ENCODE measurements at regions not wholly inside any gene's neighbourhood (a gene's known extent, or its start where the extent isn't known, plus 50 kb on each side); places are given as distances from the start of the nearest gene placed in this dataset.
"Not testable (repeated sequence)": the region's sequence is repeated elsewhere in the genome, so short reads cannot be mapped to it uniquely, and the experiment has no call there.

- DNase-seq, result no peak
These were observed 161.2 kb upstream of the NECTIN3 start for GRCh38 chr3:110910346-110910955.

- DNase-seq, result no peak
These were observed 152.7 kb upstream of the NECTIN3 start for GRCh38 chr3:110918963-110919362.

GRCh38 chr3:110925798-110926197, 145.8 kb upstream of the NECTIN3 start:
- no peak for DNase-seq

DNA sequence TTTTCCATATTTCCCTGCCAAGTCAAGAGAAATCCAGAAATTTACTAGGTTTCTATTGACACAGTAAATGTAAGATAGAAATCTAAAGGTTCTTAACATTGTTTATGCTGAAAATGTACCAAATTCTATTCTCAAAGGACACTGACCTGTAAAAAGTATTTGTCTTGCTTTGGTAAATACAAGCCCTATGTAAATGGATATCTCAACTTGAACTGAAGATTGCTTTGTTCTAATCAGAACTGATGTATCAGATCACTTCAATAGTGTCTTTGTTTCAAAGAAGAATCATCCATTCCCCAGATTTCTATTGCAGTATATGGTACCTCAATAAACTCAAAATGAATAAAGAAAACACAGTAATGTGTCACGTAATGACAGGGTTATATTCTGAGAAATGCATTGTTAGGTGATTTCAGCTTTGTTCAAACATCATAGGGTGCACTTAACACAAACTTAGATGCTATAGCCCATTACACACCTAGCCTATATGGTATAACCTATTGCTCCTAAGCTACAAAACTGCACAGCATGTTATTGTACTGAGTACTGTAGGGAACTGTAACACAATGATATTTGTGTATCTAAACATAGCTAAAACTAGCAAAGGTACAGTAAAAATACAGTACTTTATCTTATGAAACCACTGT, 143.5 kb upstream of the NECTIN3 start:
- DNase-seq, result no peak

DNA sequence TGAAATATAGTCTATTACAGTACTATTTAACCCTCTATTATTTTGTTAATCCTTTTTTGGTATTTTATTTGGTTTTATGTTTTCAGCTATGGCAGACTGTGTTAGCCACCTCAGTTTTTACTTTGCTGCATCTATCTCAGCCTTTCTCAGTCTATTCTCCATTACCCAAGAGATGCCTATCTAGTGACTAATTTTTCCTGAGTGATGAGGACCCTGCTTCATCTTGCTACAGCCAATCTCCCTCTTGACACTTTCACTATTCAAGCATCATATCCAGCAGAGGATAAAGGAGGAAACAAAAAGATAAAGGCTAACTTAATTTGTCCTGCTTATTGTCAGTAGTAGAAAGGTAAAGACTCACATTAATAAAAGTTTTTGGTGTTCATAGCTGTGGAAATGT, 141.8 kb upstream of the NECTIN3 start:
- no peak for DNase-seq

DNA sequence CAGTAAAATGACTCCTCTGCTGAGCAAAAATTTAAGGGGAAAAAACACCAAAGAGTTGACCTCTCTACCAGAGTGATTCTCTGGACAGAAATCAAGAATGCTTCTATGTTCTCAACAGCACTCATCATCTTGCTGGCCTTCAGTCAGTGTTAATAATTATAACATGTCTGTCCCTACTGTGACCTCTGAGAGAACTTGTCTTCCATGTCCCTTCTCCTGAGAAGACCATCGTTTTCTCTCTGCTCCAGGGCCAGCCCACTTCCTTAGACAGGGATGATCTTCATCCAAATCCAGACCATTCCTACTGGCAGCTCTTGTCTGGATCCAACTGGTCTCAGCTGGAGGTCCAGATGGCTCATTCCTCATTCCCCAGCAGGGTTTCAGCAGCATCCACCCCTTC, 139.0 kb upstream of the NECTIN3 start:
- DNase-seq, result no peak

DNA sequence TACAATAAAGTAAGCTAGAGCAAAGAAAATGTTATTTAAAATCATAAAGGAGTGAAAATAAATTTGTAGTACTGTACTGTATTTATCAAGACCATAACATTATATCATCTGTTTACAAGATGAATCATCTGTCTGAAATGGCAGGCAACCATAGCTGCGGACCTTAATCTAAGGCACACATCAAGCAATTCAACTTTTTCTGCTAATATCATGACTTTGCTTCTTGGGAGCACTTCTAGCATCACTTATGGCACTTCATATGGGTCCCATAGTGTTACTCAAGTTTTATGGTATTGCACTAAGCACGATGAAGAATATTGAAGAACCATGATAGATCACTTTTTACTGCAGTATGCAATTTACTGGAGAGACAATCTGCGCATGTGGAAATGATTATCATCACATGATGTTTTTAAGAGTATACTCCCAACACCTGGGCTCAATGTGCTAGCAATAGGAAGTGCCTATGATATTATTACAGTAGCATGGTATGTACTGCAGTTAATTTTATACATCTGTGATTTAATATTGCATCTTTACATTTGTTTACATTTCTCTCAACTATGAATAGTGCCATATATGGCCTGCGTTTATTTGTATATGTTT, 137.7 kb upstream of the NECTIN3 start:
- no peak for DNase-seq

DNA sequence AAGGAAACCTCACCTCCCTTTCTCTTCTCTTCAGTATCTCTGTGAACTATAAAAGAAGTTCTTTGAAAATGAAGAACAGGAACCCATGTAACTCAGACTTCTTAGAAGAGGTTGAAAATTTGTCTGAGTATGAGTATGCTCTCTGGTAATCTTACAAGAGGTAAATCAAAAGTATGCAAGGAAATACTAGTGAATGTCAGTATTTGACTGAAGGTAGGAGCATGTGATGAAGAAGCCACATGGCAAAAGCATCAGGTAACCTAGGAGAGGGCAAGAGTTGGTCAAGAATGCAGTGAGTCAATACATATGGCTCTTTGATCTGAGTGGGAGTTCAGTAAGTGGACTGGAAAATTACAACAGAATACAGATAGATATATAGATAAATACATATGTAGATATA, 133.0 kb upstream of the NECTIN3 start:
- no peak for DNase-seq

GRCh38 chr3:110940055-110940454, 131.6 kb upstream of the NECTIN3 start:
- no peak for DNase-seq

DNA sequence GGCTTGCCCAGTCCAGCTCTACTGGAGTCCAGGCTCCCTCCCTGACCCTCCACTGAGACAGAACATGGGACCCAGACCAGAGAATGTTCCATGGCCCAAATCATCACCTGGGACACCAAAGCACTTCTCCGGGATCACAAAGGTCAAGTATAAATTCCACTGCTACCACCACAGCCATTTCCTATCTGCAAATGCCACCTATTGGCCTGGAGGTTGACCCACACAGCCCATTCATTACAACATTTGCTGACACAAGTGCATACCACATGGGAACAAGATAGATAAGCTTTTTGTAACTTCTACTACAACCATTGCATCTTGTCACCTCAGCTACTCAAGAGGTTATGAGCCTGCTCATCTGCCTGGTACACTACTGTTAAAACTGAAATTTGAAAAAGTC, 126.8 kb upstream of the NECTIN3 start:
- no peak for DNase-seq

- DNase-seq, result no peak
These were observed 124.8 kb upstream of the NECTIN3 start for GRCh38 chr3:110946810-110947209.

DNA sequence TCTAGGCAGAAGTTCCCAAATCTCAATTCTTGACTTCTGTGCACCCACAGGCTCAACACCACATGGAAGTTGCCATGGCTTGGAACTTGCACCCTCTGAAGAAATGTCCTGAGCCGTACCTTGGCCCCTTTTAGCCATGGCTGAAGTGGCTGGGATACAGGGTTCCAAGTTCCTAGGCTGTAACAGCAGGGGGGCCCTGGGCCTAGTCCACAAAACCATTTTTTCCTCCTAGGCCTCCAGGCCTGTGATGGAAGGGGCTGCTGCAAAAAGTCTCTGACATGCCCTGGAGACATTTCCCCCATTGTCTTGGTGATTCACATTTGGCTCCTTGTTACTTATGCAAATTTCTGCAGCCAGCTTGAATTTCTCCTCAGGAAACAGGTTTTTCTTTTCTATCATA, 122.4 kb upstream of the NECTIN3 start:
- DNase-seq, result not testable (repeated sequence)

GRCh38 chr3:110955301-110955880, 116.2 kb upstream of the NECTIN3 start:
- no peak for DNase-seq

DNA sequence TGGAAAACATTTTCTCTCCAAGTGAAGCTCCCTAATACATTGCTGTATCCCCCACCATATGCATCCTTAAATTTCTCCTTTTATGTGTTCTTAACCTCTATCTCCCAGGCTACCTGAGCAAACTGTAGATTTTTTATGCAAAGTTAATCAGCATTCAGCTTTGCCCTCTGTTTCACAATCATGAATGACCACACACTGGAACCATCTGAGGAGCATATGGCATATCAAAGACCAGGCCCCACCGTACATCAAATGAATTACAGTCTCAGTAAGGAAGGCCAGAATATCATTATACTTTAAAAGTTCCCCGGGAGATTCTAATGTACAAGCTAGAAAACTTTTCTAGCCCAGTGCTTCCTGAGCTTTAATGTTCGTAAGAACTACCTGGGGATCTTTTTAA, 115.5 kb upstream of the NECTIN3 start:
- no peak for DNase-seq

DNA sequence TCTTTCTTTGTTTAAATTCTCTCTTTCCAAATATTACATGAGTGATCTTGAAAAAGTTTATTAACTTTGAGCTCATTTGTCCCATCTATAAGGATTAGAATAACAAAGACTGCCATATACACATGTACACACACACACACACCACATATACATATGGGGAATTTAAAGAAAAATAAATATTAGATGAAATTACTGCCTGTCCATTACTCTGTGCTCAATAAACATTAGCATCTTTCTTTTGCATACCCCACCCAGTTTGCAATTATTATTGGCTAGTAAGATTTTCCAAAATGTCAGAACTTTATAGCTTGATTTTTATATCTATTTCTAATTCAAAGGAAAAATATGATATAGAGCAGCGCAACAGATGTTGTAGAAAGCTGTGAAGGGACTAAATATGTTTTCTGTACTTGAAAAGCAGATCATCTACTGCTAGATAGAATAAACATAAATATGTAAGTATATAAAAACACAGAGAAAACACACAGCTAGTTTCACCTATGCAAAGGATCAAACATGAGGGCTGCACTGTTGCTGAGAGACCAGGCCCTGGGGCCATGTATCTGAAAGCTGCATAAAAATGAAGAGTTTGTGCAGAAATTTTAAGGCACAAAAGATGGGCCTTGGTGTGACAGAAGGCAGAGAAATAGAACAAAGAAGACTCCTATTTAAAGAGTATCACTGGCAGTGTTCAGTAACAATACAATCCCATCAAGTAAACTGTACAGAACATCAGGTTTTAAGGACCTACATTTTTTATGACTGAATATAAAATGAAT, 114.2 kb upstream of the NECTIN3 start:
- DNase-seq, result no peak

- no peak for DNase-seq
These were observed 113.1 kb upstream of the NECTIN3 start for GRCh38 chr3:110958313-110959147.

- DNase-seq, result no peak
These were observed 105.6 kb upstream of the NECTIN3 start for GRCh38 chr3:110965976-110966375.

DNA sequence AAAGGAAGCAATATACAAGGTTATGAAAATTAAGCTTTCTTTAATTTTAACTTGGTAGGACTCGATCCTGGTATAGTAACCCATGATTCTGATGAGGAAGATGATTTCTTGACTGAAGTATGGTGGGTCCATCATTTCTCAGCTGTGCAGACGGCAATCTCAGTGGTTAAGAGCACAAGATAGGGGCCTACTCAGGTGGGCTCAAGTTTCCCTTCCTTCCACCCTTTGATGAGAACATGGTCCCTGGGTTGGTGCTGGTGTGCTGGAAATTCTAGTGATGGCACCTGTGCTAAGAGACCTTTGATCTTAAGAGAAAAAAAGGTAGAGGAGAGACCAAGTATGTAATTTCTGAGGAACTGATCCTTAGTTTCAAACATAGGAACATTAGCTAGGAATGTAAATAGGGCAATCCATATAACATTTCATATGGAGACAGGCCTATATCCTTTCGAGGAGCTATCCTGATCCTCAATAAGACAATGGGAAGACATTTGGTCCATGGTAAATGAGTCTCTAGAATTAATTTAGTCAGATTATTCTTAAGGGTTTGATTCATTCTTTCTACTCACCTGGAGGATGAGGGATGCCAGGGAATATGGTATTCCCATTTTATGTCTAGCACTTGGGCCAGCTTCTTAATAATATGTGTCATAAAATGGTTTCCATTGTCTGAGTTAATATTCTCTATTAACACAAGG, 104.5 kb upstream of the NECTIN3 start:
- DNase-seq, result no peak

- DNase-seq, result no peak
These were observed 103.5 kb upstream of the NECTIN3 start for GRCh38 chr3:110968076-110968475.

GRCh38 chr3:110969229-110970211, 102.1 kb upstream of the NECTIN3 start:
- no peak for DNase-seq
